ENCODE measurements at regions not wholly inside any gene's neighbourhood (a gene's known extent, or its start where the extent isn't known, plus 50 kb on each side); places are given as distances from the start of the nearest gene placed in this dataset.
A peak's percentile ranks its signal among the peaks of the same experiment; 100 is the strongest.

DNA sequence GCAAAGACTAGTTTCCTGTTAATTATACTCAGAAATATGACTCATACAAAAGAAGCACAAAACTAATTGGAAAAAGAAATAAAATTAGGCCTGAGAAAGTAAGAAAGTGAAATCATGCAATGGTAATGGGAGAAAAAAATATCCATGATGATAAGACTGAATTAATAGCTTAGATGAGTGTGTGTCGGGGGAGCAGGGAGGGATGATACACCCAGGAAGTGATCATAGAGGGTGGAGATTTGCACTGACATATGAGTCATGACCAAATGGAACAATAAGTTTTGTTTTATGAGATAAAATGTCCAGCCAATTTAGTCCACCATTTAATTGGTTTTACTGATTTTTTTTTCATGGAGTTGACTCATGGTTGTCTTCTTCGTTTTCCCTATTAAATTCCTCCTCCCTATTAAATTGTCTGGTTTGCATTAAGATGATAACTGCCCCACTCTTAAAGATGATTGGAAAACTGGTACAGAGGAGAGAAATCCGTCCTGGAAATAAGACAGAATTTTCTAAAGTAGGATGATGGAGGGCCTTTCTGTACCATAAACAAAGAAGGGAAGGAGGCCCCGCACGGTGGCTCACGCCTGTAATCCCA lies 111.7 kb upstream of the KCNJ6 start:
- no peak overlapping the region for H3K4me3 ChIP-seq (ENCODE audit: low read depth, low read length)
- H3K27me3 ChIP-seq (ENCODE audit: control insufficient read depth, insufficient read depth, low read length), result no peaks in the 10 kb centered on the region
- peak; percentile 19 for DNase-seq (ENCODE audit: low read depth)
- H3K36me3 ChIP-seq (ENCODE audit: control insufficient read depth, insufficient read depth, low read length), result no peaks in the 10 kb centered on the region
- TF ChIP-seq, protein P1, sequence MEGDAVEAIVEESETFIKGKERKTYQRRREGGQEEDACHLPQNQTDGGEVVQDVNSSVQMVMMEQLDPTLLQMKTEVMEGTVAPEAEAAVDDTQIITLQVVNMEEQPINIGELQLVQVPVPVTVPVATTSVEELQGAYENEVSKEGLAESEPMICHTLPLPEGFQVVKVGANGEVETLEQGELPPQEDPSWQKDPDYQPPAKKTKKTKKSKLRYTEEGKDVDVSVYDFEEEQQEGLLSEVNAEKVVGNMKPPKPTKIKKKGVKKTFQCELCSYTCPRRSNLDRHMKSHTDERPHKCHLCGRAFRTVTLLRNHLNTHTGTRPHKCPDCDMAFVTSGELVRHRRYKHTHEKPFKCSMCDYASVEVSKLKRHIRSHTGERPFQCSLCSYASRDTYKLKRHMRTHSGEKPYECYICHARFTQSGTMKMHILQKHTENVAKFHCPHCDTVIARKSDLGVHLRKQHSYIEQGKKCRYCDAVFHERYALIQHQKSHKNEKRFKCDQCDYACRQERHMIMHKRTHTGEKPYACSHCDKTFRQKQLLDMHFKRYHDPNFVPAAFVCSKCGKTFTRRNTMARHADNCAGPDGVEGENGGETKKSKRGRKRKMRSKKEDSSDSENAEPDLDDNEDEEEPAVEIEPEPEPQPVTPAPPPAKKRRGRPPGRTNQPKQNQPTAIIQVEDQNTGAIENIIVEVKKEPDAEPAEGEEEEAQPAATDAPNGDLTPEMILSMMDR (IDR thresholded peaks at IDR 0.05; ENCODE audit: insufficient read depth, low read length, poor library complexity, severe bottlenecking), result no peak

DNA sequence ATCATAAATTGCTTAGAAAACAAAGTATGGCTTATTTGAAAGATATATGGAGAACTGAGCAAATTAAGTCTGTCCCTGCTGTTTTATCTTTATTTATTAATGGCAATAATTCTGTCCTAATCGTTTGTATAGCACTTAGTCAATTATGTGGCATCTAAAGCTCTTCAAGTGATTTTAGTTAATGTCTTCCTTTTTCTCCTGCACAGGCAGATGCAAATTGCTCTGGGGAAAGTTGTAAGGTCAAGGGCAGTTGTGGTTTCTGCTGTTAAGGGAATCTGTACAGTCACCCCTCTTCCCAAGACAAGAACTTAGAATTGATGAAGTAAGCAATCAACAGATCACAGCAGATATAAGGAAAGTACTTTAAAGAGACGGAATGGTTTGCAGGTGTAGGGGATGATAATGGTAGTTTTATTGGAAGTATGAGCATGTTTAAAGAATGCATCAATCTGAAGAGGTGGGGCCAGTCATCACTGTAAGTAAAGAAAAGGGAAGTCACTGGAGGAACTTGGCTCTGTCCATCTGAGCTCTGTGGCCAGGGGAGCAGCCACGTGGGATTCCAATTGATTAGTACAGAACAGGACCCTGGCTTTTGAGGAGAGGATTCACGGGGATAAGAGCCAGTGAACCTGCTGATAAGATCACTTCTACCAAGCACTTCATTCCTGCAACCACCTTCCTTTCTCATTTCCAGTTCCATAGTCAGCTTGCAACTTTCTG lies 116.0 kb upstream of the KCNJ6 start:
- no peaks in the 10 kb centered on the region for H3K27me3 ChIP-seq (ENCODE audit: control insufficient read depth, insufficient read depth, low read length)
- no peaks in the 10 kb centered on the region for H3K36me3 ChIP-seq (ENCODE audit: control insufficient read depth, insufficient read depth, low read length)
- DNase-seq (ENCODE audit: low read depth), result no peak
- TF ChIP-seq, protein P1 (IDR thresholded peaks at IDR 0.05; ENCODE audit: insufficient read depth, low read length, poor library complexity, severe bottlenecking), result no peak
- H3K4me3 ChIP-seq (ENCODE audit: low read depth, low read length), result no peak overlapping the region

DNA sequence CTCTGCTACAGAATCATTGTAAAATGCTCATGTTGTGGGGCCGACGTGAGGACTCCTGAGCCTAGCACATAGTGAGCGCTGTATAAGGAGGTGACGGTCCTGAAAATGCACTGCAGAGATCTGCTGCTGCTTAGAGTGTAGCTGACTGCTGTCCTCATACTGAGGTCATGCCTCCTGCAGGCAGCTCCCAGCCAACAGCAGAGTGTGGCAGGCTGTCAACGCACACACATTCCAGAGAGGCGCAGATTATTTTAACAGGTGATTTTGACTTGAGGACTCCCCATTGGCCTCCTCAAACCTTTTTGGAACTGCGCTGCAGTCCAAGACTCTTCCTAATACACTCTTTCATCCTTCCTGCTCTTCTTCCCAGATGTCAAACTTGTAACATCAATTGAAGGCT lies 119.8 kb upstream of the KCNJ6 start:
- no peaks in the 10 kb centered on the region for H3K36me3 ChIP-seq (ENCODE audit: control insufficient read depth, insufficient read depth, low read length)
- no peak overlapping the region for H3K4me3 ChIP-seq (ENCODE audit: low read depth, low read length)
- no peak for DNase-seq (ENCODE audit: low read depth)
- H3K27me3 ChIP-seq (ENCODE audit: control insufficient read depth, insufficient read depth, low read length), result no peaks in the 10 kb centered on the region
- TF ChIP-seq, protein P1 (IDR thresholded peaks at IDR 0.05; ENCODE audit: insufficient read depth, low read length, poor library complexity, severe bottlenecking), result no peak

DNA sequence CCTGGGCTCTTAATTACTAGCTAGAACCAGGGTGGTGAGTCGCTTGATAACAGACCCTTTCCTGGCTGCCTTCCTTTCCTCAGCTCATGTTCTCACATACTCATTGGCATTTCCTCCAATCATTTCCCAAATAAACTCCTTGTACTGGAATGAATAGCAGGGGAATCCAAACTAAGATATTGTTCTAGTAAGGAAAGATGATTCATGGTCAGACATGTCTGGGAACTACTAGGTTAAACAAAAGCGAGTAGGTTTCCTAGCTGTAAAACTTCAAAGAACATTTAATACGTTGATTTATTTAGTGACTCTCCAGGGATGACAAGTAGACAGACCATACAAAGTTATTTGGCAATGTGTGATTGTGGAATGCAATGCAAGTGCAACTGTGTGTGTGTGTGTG lies 121.2 kb upstream of the KCNJ6 start:
- DNase-seq (ENCODE audit: low read depth), result peak; percentile 54
- TF ChIP-seq, protein P1 (IDR thresholded peaks at IDR 0.05; ENCODE audit: insufficient read depth, low read length, poor library complexity, severe bottlenecking), result no peak
- H3K4me3 ChIP-seq (ENCODE audit: low read depth, low read length), result no peak overlapping the region
- no peaks in the 10 kb centered on the region for H3K36me3 ChIP-seq (ENCODE audit: control insufficient read depth, insufficient read depth, low read length)
- H3K27me3 ChIP-seq (ENCODE audit: control insufficient read depth, insufficient read depth, low read length), result no peaks in the 10 kb centered on the region

DNA sequence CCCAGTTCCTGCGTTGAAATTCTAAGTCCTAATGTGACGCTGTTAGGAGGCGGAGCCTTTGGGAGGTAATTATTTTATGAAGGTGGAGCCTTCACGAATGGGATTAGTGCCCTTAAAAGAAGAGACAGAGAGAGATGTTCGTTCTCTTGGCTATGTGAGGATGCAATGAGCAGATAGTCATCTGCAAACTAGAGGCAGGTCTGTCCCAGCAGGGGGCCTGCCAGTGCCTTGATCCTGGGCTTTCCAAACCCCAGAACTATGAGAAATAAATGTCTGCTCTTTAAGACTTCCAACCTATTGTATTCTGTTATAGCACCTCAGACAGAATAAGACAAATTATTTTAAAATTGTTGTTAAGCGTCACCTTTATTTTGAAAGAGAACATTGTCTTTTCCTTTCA lies 123.1 kb upstream of the KCNJ6 start:
- DNase-seq (ENCODE audit: low read depth), result no peak
- Histone ChIP-seq H3K27me3 (ENCODE audit: control insufficient read depth, insufficient read depth, low read length) (no peaks in the 10 kb centered on the region), H3K36me3 (ENCODE audit: control insufficient read depth, insufficient read depth, low read length) (no peaks in the 10 kb centered on the region), H3K4me3 (ENCODE audit: low read depth, low read length) (no peak overlapping the region)
- TF ChIP-seq, protein P1 (IDR thresholded peaks at IDR 0.05; ENCODE audit: insufficient read depth, low read length, poor library complexity, severe bottlenecking), result no peak

DNA sequence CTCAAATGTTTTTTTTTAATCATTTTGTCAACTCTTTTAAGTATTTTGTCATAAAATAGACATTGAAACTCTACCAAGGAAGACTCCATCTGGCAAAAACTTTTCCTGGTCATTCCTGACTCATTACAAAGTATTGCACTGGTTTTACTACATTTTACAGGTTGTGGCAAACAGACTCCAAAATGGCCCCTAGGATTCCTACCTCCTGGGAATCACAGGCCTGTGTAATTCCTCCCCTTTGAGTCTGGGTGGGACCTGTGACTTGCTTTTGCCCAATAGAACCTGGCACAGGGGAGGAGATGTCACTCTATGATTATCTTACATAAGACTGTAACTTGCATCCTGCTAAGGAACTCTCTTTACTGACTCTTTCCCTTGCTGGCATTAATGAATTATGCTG lies 123.6 kb upstream of the KCNJ6 start:
- TF ChIP-seq, protein P1 (IDR thresholded peaks at IDR 0.05; ENCODE audit: insufficient read depth, low read length, poor library complexity, severe bottlenecking), result no peak
- DNase-seq (ENCODE audit: low read depth), result no peak
- H3K27me3 ChIP-seq (ENCODE audit: control insufficient read depth, insufficient read depth, low read length), result no peaks in the 10 kb centered on the region
- no peak overlapping the region for H3K4me3 ChIP-seq (ENCODE audit: low read depth, low read length)
- no peaks in the 10 kb centered on the region for H3K36me3 ChIP-seq (ENCODE audit: control insufficient read depth, insufficient read depth, low read length)
